GM19324 (cell line): ENCODE measurements at regions not wholly inside any gene's neighbourhood (a gene's known extent, or its start where the extent isn't known, plus 50 kb on each side); places are given as distances from the start of the nearest gene placed in this dataset.
"Not testable (repeated sequence)": the region's sequence is repeated elsewhere in the genome, so short reads cannot be mapped to it uniquely, and the experiment has no call there.

ENCODE experiments used
- ATAC-seq: cut with Tn5 transposase; IDR thresholded peaks from one replicate; pipeline ENCODE4 v1.9.1; 2021; ENCODE audit warnings: mild to moderate bottlenecking, moderate library complexity; ENCODE audit not compliant: unreplicated experiment, low FRiP score

DNA sequence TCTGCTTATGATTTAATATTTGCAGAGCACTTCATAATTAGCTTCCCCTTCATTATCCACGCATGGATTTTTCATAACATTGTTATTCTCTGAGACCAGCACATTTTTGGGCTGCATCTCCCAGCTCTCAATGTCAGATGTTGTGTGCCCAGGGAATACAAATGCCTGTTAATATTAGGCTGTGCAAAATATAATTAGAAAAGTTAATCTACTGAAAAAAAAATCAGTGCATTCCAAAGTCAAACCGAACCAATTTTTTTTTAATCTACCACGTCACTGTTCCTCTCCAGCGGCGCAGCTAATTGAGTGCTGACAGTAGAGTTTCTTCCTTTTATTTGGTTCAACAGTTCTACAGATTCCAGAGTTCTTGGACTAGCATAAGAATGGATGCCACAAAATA, 191.0 kb upstream of the RGS6 start:
- ATAC-seq, result no peak

DNA sequence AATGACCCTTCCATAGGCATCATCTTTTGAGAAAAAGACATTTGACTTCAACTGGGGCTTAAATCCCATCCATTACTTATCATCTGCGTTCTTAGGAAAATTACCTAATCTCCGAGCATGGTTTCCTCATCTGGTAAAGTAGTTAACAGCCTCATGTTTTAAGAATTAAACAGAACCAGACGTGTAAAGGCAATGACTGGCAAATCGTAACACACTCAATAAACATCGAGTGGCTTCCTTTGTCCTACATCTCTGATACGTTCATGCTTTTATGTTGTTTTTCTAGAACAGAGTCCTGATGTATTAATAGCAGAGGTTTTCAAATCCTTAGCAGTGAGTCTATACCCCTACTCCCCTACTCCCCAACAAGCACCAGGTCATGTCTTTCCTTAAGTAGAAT, 189.7 kb upstream of the RGS6 start:
- ATAC-seq, result no peak

DNA sequence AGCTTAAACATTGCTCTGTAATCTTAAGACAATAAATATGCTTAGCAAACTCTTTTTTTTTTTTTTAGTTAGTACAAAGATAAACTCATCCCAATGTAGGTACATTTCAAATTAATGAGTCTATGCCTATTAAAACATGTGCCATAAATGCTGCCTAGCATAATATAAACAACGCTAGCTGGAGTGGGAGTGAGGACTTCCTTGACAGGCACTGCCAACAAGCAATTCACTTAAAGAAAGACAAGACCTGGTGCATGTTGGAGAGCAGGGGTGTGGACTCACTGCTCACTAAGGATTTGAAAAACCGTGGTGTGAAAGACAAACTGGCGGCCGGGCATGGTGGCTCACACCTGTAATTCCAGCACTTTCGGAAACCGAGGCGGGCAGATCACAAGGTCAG, 187.2 kb upstream of the RGS6 start:
- no peak for ATAC-seq

DNA sequence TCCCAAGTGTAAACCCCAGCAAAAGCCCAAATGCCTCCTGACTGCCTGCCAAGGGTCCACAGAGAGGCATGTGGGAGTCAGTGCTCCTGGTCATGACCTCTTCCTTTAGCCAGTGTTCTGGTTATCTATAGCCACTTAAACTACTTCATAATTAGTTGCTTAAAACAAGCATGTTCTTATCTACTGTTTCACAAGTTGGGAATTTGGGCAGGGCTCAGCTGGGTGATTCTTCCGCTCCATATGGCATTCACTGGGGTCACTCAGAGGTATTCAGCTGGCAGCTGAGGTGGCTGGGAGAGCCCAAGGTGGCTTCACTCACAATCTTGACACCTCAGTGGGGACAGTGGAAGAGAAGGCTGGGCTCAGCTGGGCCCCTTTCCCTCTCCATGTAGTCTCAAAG, 184.0 kb upstream of the RGS6 start:
- no peak for ATAC-seq

DNA sequence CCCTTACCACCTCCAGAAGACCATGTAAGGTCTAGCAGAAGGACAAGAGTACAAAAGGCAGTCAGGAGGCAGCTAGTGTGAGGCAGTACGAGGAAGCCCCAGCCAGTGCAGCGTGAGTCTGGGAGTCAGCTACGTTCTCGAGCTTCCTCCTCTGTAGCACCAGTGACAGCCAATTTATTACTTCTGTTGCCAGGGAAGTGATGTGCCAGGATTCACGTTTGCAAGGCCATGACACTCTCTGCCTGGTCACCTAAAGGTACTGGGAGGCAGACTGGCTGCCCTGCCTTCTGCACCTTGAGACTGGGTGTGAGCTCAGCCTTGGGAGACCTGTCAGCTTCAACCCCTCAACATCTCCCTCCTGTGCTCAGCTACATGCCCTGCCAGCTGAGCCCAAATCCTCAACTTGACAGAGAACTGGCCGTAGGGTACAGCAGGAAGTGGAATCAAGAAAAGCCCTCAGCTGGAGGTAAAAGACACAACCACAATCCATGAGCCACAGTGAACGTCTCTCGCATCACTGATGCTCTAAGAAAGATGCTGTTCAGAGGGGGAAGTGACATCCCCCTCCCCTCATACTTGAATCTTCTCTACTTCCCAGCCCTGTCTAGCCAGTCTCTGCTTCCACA, 182.5 kb upstream of the RGS6 start:
- ATAC-seq, result no peak

DNA sequence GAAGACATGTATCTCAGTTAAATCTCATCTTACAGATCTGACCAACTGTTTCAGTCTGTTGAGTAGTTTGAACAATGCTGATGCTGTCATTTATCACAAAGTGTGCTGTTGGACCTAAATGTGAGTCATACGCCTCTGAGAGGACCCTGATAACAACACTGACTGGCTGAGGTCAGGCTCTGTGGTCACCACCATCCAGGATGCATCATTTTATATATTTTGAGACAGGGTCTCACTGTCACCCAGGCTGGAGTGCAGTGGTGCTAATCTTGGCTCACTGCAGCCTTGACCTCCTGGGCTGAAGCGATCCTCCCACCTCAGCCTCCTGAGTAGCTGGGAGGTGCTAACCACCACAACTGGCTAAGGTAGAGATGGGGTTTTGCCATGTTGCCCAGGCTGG, 181.0 kb upstream of the RGS6 start:
- no peak for ATAC-seq

DNA sequence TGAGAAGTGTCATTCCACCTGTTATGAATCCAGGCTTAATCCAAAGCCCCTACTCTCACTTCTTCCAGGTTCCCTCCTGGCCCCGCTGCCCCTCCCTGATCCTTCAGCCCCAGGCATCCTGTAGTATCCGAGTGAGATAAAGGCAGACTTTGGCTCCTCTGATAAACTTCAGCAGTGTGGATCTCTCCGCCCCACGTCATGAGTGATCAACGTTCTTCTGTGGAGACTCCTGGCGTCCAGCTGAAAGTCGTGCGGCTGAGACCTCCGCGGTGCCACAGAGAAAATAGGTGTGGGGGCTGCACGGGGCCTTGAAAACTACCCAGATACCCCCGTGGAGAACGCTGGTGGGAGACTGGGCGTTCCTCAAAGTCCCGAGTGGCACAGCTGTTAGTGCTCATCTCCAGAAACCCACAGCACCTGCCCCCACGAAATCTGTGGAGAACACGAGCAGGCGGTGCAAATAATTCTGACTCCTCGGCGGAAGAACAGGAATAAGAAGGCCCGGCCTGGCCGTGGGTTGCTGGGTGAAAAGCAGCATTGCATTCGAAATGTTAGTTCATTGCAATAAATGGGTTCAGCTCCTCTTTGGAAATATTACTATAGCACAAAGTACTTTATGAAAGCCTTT, 180.0 kb upstream of the RGS6 start:
- ATAC-seq, result no peak

DNA sequence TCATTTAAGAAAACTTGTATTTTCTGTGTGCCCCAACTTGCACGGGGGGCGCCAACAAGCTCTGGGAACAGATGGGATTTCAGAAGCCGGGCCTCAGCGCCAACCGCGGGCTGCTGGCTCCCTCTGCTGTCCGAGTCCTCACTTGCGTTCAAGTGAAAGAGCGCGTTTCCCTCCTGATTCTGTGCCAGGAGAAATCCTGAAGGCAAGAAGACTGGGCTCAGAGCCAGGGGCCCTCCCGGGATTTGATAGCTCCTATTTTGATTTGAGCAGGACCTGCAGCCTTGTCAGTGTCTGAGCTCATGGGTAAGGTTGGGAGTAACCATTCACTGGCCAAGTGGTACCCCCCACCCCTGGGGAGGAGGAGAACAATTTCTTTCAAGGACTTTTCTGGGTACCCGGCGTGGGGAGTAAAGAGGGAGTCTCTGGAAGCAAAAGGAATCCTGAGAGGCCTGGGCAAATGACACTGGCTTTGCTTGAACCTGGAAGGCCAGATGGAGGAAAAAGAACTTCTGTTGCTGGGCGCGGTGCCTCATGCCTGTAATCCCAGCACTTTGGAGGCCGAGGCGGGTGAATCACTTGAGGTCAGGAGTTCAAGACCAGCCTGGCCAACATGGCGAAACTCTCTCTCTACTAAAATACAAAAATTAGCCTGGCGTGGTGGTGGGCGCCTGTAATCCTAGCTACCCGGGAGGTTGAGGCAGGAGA, 179.0 kb upstream of the RGS6 start:
- ATAC-seq, result no peak

DNA sequence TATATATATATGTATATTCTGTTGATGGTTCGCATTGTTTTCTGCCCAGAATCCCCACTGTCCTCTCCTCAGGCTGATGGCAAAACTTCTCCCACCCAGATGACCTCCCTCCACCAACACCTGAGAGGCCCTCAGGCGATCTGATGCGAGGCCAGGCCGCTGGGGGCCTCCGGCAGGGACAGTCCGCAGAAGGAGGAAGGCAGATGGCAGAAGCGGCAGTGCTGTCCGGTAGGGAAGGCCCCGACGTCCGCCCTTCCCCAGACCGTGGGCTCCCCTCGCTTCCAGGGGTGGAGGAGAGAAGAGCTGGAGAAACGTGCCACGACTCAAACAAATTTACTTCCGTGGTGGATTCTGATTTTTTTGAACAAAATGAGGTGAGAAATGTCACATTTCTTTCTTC, 178.3 kb upstream of the RGS6 start:
- no peak for ATAC-seq

DNA sequence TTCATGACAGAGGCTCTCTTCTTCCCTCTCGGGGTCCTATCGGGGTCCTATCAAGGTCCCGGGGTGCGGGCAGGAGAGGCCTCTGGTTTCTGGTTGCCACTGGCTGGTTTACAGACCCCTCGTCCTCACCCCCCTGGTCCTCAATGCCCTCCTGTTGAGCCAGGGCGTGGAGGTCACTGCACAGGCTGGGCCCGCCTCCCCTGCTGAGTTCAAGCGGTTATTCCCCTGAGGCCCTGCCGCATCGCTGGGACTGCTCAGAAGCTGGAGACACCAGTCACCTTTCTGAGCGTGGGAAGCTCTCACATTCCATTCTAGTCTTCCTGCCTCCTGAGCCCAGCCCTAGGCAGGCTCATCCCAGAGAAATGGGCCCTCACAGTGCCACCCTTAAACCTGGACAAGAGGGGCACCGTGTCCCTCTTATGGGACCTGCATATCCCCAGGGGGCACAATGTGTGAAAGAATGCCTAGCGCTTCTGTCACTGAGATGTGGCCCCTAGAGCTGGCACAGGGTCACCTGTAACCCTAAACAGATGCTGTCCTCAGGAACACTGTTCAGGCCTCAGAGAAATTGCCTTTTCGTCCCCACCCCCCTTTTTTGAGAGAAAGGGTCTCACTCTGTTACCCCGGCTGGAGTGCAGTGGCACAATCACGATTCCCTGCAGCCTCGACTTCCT, 177.7 kb upstream of the RGS6 start:
- ATAC-seq, result no peak

DNA sequence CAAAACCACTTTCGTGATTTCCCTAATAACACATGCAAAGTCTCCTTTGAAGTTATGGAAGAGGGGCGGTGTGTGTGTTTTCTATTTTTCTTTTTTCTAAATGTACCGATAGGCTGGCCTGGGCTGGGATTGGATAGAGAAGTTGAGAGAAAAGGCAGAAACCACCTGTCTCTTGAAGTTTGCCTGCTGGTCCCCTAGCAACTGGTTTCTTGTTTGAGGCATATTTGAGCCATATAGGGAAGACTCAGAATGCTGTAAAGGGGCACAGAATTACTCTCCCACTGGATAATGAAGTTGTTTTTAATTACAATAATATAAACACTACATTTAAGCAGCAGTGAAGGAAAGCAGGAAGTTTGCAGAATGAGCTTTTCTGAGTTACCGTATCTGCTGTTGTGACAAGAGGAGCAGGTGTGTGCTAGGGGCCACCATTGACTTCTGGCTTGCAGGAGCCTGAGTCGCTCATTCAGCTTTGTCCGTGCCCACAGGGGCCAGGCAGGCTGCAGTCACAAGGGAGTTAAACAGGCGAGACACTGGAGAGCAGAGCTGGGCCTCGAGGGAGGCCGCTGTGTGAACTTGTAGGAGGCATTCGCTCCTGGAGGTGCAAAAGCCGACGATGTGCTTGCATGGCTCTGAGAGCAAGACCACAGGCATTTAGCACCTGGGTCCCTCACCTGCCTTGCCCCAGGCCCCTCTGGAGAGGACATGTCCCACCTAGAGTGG, 173.8 kb upstream of the RGS6 start:
- no peak for ATAC-seq

DNA sequence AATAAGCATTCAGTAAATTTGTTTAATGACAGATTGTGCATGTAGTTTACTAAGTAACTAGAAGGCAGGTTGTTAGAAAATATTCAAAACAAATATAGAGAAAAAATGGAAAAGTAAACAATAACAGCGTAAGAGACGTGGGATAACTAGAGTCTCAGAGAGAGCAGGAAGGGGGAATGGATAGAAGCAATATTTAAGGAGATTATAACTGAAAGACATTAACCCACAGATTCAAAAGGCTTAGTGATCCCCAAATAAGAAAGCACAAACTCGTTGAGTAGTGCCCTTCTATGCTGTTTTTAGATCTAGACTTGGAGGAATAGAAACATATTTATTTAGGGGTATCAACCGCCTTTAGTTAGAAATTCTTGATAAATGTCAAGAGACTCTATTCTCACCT, 169.7 kb upstream of the RGS6 start:
- ATAC-seq, result no peak

DNA sequence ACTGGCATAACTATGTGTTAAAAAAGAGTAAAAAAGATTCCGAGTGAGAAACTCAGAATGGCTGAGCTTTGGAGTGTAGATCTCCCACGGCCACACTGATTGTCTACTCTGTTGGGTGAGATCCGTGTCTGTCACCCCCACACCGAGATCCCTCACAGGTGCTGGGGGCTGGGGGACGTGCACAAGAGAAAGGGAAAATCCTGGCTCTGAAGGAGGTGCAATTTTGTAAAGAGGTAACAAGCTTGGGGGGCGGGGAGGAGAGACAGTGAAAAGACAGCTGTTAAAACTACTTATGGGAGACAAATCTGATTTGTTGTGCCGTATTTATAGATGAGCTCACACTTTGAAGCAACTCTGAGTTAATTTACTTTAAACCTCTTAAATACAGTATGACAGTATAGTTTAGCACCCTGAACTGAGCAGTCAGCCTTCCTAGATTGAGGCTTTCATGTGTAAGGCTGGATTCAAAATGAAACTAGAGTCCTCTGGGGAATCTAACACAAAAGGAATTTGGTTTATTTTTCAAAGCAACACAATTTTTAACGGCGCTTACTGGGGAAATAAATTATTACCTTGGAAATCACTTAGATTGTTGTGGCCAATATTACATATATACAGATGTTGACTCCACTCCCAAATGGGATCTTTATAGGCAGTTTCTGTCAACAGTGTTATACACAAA, 167.4 kb upstream of the RGS6 start:
- no peak for ATAC-seq

DNA sequence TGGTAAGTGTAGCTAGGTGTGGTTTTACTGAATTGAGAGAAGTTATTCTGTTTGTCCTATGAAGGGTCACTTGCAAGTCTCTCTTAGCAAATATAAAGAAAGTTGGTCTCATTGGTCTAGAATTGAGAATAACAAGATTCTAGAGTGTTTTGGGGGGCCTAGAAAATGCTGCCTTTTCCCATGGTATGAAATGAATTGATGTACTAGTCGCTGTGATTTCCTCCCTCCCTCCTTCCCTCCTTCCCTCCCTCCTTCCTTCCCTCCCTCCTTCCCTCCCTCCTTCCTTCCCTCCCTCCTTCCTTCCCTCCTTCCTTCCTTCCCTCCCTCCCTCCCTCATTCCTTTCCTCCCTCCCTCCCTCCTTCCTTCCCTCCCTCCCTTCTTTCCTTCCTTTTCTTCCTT, 166.7 kb upstream of the RGS6 start:
- no peak for ATAC-seq

DNA sequence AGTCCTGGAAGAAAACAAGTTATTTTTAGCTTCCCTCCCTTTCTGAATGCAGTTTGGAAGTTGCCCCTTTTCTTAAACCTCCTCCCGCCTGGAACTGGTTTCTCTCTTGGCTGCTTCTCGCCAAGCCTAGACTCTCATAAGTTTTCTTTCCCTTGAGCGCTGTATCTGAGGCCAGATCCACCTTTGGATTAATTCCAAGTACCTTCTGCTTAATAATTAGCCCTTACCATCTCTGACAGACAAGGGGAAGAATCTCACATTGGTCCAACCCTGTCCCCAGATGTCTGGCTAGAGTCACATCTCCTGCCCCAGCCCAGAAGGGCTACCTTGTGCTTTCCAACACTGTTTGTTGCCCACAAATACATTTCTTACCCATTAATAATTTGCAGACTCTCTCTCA, 161.8 kb upstream of the RGS6 start:
- no peak for ATAC-seq

DNA sequence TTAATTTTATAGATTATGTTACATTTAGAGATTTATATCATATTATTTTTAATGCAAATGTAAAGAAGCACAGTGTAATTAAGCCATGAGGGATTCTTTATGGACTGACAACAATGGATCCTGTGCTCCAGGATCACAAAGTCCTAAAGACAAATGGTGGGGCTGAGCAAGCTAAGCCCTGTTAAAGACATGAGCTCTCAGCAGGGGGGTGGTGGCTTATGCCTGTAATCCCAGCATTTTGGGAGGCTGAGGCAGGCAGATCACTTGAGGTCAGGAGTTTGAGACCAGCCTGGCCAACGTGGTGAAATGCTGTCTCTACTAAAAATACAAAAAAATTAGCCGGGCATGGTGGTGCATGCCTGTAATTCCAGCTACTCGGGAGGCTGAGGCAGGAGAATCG, 160.8 kb upstream of the RGS6 start:
- ATAC-seq, result not testable (repeated sequence)

DNA sequence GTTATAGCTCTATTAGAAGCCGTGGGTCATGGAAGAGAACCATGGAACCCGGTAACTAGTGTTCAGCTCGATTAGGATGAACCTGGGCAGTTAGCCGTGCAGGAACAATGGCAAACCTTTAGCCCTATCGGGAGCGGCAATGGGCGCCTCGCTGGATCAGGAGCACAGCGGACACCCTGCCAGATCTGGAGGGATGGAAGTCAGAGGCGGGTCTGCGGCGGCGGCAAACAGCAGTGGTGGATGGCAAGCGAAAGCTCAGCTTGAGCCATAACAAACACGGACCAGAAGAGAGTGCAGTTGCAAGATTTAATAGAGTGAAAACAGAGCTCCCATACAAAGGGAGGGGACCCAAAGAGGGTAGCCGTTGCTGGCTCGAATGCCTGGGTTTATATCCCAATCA, 160.2 kb upstream of the RGS6 start:
- not testable (repeated sequence) for ATAC-seq

DNA sequence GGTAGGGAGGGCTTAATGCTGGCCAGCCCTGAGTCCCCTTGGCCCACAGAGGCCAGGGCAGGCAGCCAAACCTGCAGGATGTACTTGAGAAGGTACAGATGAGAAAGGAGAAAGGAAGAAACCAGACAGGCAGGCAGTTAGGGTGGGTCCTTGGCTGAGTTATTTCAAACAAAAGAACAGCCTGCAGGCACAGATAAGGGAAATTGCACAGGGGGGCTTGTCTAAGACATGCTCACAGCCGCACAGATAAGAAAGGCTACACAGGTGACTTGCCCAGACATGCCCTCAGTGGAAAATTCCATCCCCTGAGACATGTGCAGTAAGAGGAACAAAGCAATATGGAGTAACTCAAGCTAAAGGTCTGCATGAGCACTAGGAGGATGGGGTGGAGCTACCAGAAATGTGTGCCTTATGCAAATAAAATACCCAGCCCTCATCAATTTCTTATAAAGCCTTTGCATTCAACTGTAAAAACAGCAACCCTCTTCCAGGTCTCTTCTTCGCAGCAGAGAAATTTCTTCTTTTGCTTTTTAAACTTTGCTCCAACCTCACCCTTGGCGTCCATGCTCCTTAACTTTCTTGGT, 158.2 kb upstream of the RGS6 start:
- no peak for ATAC-seq

DNA sequence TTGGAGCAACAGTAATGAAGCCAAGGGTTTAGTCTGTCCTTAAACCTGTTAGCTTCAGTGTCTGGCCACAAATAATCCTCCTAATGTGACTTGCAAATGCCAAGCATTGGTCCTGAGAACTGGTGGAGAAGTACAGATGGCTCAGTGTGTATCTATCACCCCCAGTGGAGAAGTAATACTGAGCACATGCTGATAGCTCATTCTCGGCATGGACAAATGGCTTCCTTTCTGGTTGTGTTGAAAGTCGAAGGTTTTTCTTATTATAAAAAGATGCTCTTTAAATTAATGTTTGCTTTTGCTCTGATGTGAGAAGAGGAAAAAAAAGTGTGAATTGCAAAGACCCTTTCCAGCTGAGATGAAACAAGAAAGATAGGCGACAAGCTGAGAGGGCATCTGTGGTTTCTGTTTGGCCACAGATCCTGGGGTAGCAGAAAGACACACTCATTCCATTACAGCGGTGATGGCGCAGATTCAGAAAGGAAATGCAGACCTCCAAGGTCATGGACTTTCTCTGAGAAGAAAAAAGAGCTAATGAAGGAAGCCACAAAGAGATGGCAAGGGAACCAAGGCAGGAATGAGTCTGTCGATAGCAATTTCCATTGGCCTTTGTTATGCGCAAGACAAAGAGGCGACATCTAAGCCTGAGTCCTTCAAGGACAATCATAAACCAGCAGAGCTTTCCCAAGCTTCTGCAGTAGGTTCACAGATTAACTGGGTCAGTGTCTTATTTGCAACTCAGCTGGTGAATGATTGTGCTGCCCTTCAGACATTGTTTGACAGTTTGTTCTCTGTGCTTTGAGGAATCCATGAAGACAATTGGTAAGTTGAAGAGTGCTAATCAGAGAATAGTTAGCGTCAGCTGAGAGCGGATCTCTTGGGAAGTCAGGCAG, 155.5 kb upstream of the RGS6 start:
- no peak for ATAC-seq
